ENCODE measurements at regions not wholly inside any gene's neighbourhood (a gene's known extent, or its start where the extent isn't known, plus 50 kb on each side); places are given as distances from the start of the nearest gene placed in this dataset.

GRCh38 chr9:85202596-85202995, 533.1 kb downstream of the NTRK2 start:
- Mint-ChIP-seq H3K4me1 (ENCODE audit: unreplicated experiment) (peaks cover 11% of the 10 kb centered on the region), H3K4me3 (ENCODE audit: unreplicated experiment) (no peak overlapping the region), H3K9me3 (ENCODE audit: unreplicated experiment) (peaks cover 1% of the 10 kb centered on the region), H3K27ac (ENCODE audit: unreplicated experiment) (no peak overlapping the region), H3K36me3 (ENCODE audit: unreplicated experiment) (no peaks in the 10 kb centered on the region), H3K27me3 (ENCODE audit: unreplicated experiment) (no peaks in the 10 kb centered on the region)
- TF ChIP-seq CTCF (IDR thresholded peaks at IDR 0.05), result no peak
- no peak for DNase-seq (ENCODE audit: extremely low spot score, unreplicated experiment)

GRCh38 chr9:85200726-85201404, 531.3 kb downstream of the NTRK2 start:
- no peaks in the 10 kb centered on the region for H3K9me3 Mint-ChIP-seq (ENCODE audit: unreplicated experiment)
- H3K4me1 Mint-ChIP-seq (ENCODE audit: unreplicated experiment), result peaks cover 11% of the 10 kb centered on the region
- peaks cover 3% of the 10 kb centered on the region for H3K27me3 Mint-ChIP-seq (ENCODE audit: unreplicated experiment)
- DNase-seq (ENCODE audit: extremely low spot score, unreplicated experiment), result no peak
- H3K4me3 Mint-ChIP-seq (ENCODE audit: unreplicated experiment), result no peak overlapping the region
- H3K36me3 Mint-ChIP-seq (ENCODE audit: unreplicated experiment), result no peaks in the 10 kb centered on the region
- peak overlapping the region; percentile 50 for H3K27ac Mint-ChIP-seq (ENCODE audit: unreplicated experiment)
- no peak for TF ChIP-seq CTCF (IDR thresholded peaks at IDR 0.05)

GRCh38 chr9:85199866-85200495, 530.5 kb downstream of the NTRK2 start:
- peaks cover 3% of the 10 kb centered on the region for H3K27me3 Mint-ChIP-seq (ENCODE audit: unreplicated experiment)
- peaks cover under 1% of the 10 kb centered on the region for H3K9me3 Mint-ChIP-seq (ENCODE audit: unreplicated experiment)
- peaks cover 11% of the 10 kb centered on the region for H3K4me1 Mint-ChIP-seq (ENCODE audit: unreplicated experiment)
- H3K4me3 Mint-ChIP-seq (ENCODE audit: unreplicated experiment), result no peak overlapping the region
- H3K27ac Mint-ChIP-seq (ENCODE audit: unreplicated experiment), result no peak overlapping the region
- DNase-seq (ENCODE audit: extremely low spot score, unreplicated experiment), result no peak
- no peak for TF ChIP-seq CTCF (IDR thresholded peaks at IDR 0.05)
- no peaks in the 10 kb centered on the region for H3K36me3 Mint-ChIP-seq (ENCODE audit: unreplicated experiment)

- Mint-ChIP-seq H3K27me3 (ENCODE audit: unreplicated experiment) (peaks cover 12% of the 10 kb centered on the region), H3K9me3 (ENCODE audit: unreplicated experiment) (peaks cover 5% of the 10 kb centered on the region), H3K4me1 (ENCODE audit: unreplicated experiment) (no peaks in the 10 kb centered on the region), H3K4me3 (ENCODE audit: unreplicated experiment) (no peak overlapping the region), H3K36me3 (ENCODE audit: unreplicated experiment) (no peaks in the 10 kb centered on the region), H3K27ac (ENCODE audit: unreplicated experiment) (no peak overlapping the region)
- TF ChIP-seq CTCF (IDR thresholded peaks at IDR 0.05), result no peak
- DNase-seq (ENCODE audit: extremely low spot score, unreplicated experiment), result no peak
Observed at GRCh38 chr9:85192750-85193149, 523.2 kb downstream of the NTRK2 start.

GRCh38 chr9:85186218-85186585, 516.7 kb downstream of the NTRK2 start:
- no peak for DNase-seq (ENCODE audit: extremely low spot score, unreplicated experiment)
- H3K4me3 Mint-ChIP-seq (ENCODE audit: unreplicated experiment), result no peak overlapping the region
- H3K36me3 Mint-ChIP-seq (ENCODE audit: unreplicated experiment), result no peaks in the 10 kb centered on the region
- H3K27me3 Mint-ChIP-seq (ENCODE audit: unreplicated experiment), result peaks cover 27% of the 10 kb centered on the region
- TF ChIP-seq CTCF (IDR thresholded peaks at IDR 0.05), result no peak
- H3K27ac Mint-ChIP-seq (ENCODE audit: unreplicated experiment), result no peak overlapping the region
- H3K9me3 Mint-ChIP-seq (ENCODE audit: unreplicated experiment), result no peaks in the 10 kb centered on the region
- H3K4me1 Mint-ChIP-seq (ENCODE audit: unreplicated experiment), result peaks cover 4% of the 10 kb centered on the region

Data from osteocyte (in vitro differentiated cells).